A549 (cell line): ENCODE measurements at regions not wholly inside any gene's neighbourhood (a gene's known extent, or its start where the extent isn't known, plus 50 kb on each side); places are given as distances from the start of the nearest gene placed in this dataset.

ENCODE experiments used
- CTCF ChIP-seq: fragments of >200 bp; sonication (Bioruptor Twin); formaldehyde crosslinking; IDR thresholded peaks from 3 replicates; pipeline ENCODE4 v1.5.1; 2016
- ESRRA ChIP-seq: fragments of 150-350 bp; IDR thresholded peaks from 2 replicates; pipeline ENCODE4 v1.6.1; 2014; ENCODE audit warnings: mild to moderate bottlenecking, low read length, borderline replicate concordance
- MAZ ChIP-seq: fragments of 150-350 bp; IDR thresholded peaks from 2 replicates; pipeline ENCODE4 v1.6.1; 2014; ENCODE audit warnings: antibody characterized with exemption, low read depth, low read length, borderline replicate concordance
- RAD21 ChIP-seq, 2 experiments: fragments of >200 bp in 1 of 2; sonication (Bioruptor Twin) in 1 of 2; formaldehyde crosslinking in 1 of 2; IDR thresholded peaks in 1 of 2; conservative IDR thresholded peaks in 1 of 2; 2 replicates in 1 of 2; 3 replicates in 1 of 2; pipeline ENCODE4 v1.6.1; 2012 to 2018; ENCODE audit warnings: inconsistent platforms in 1 of 2

GRCh38 chr5:34486160-34486848, 169.8 kb upstream of the RAI14 start:
- no peak for TF ChIP-seq ESRRA
- peak; percentile 97 for TF ChIP-seq RAD21 (conservative IDR thresholded peaks at IDR 0.05 in 1 of 2, IDR thresholded peaks at IDR 0.05 in 1 of 2)
- peak; percentile 96 for TF ChIP-seq CTCF
- TF ChIP-seq MAZ: no peak
